OCI-LY7 (cell line): ENCODE measurements at regions not wholly inside any gene's neighbourhood (a gene's known extent, or its start where the extent isn't known, plus 50 kb on each side); places are given as distances from the start of the nearest gene placed in this dataset.

Experiments
- BruUV-seq: library from RNA; stranded (reverse); fragments of 400-500 nt; replicated peaks from 2 replicates; lab custom pipeline; 2021; lab: Mats Ljungman, UMichigan
- CTCF ChIA-PET: fragments of 300-600 bp; sonication (Branson Sonifier 250); formaldehyde crosslinking; loops from one replicate; lab custom pipeline; 2022; ENCODE audit warnings: antibody characterized with exemption; ENCODE audit not compliant: unreplicated experiment; lab: Charles Lee
- POLR2A ChIA-PET: fragments of 300-600 bp; sonication (Branson Sonifier 250); formaldehyde crosslinking; loops from one replicate; lab custom pipeline; 2022; ENCODE audit warnings: antibody characterized with exemption; lab: Charles Lee
- DNase-seq: peaks from one replicate; pipeline ENCODE4 v3.0.0-alpha.2; 2015; ENCODE audit warnings: low spot score
- H2AFZ ChIP-seq: fragments of 200-600 bp; sonication (generic), shearing (Covaris generic); 2 replicates; pipeline ENCODE4 v1.6.1; 2014; ENCODE audit warnings: mild to moderate bottlenecking, antibody characterized with exemption, low read length, moderate library complexity
- H3K27ac ChIP-seq: fragments of 200-600 bp; sonication (generic); 2 replicates; pipeline ENCODE4 v1.5.1; 2014; ENCODE audit warnings: mixed run types, low read depth, mild to moderate bottlenecking, moderate library complexity, low read length, inconsistent platforms; ENCODE audit not compliant: poor library complexity, severe bottlenecking
- H3K36me3 ChIP-seq: fragments of 200-600 bp; sonication (generic); 2 replicates; pipeline ENCODE4 v1.6.1; 2014; ENCODE audit warnings: mild to moderate bottlenecking, antibody characterized with exemption, low read length, moderate library complexity, mixed read lengths; ENCODE audit not compliant: insufficient read depth
- H3K4me1 ChIP-seq: fragments of 200-600 bp; sonication (generic); 2 replicates; pipeline ENCODE4 v1.5.1; 2014; ENCODE audit warnings: mild to moderate bottlenecking, low read length; ENCODE audit not compliant: insufficient read depth, poor library complexity, severe bottlenecking
- H3K4me2 ChIP-seq: fragments of 200-600 bp; sonication (generic); 2 replicates; pipeline ENCODE4 v1.6.1; 2014; ENCODE audit warnings: mild to moderate bottlenecking, low read length
- H3K4me3 ChIP-seq: fragments of 200-600 bp; sonication (generic); 2 replicates; pipeline ENCODE4 v1.5.1; 2014; ENCODE audit warnings: mild to moderate bottlenecking, low read depth, low read length; ENCODE audit not compliant: poor library complexity, severe bottlenecking
- H3K79me2 ChIP-seq: fragments of 200-600 bp; sonication (generic); 2 replicates; pipeline ENCODE4 v1.6.1; 2016; ENCODE audit warnings: low read depth, mild to moderate bottlenecking, low read length, moderate library complexity, mixed read lengths; ENCODE audit not compliant: insufficient read depth
- H3K9me2 ChIP-seq: fragments of 200-600 bp; sonication (generic); 2 replicates; pipeline ENCODE4 v1.6.1; 2016; ENCODE audit warnings: mild to moderate bottlenecking, low read length, mixed read lengths; ENCODE audit not compliant: insufficient read depth
- H3K9me3 ChIP-seq: fragments of 200-600 bp; sonication (generic); 2 replicates; pipeline ENCODE4 v1.6.1; 2014; ENCODE audit warnings: mild to moderate bottlenecking, mixed run types, low read length, mixed read lengths
- H4K20me1 ChIP-seq: fragments of 200-600 bp; sonication (generic); 2 replicates; pipeline ENCODE4 v1.6.1; 2014; ENCODE audit warnings: mild to moderate bottlenecking, antibody characterized with exemption, low read length, moderate library complexity, mixed read lengths; ENCODE audit not compliant: insufficient read depth
- CTCF ChIP-seq: fragments of 200-600 bp; sonication (generic); conservative IDR thresholded peaks from 2 replicates; pipeline ENCODE4 v1.5.1; 2014; ENCODE audit warnings: mild to moderate bottlenecking, antibody characterized with exemption, low read length, moderate library complexity, mixed read lengths
- EZH2phosphoT487 ChIP-seq: fragments of 200-600 bp; sonication (generic); IDR thresholded peaks from 2 replicates; pipeline ENCODE4 v1.6.1; 2018; ENCODE audit warnings: low read depth, borderline replicate concordance, mild to moderate bottlenecking, mixed run types, antibody characterized with exemption, low read length, moderate library complexity, mixed read lengths
- intact Hi-C: fragments of 100-400 bp; cut with micrococcal nuclease; formaldehyde crosslinking; loops from one replicate; pipeline ENCODE4 v1.10.0; 2022; ENCODE audit not compliant: unreplicated experiment

GRCh38 chr11:134880788-134881187 is 468.7 kb upstream of the B3GAT1 start:
- no TSS peak for BruUV-seq
- no peaks in the 10 kb centered on the region for H3K36me3 ChIP-seq
- intact Hi-C loops: no loop called here
- no peaks in the 10 kb centered on the region for H3K9me3 ChIP-seq
- H3K4me1 ChIP-seq: no peaks in the 10 kb centered on the region
- no peaks in the 10 kb centered on the region for H4K20me1 ChIP-seq
- ChIA-PET CTCF (no interaction called here), POLR2A (no interaction called here)
- no peak overlapping the region for H3K4me2 ChIP-seq
- H2AFZ ChIP-seq: no peak overlapping the region
- DNase-seq: no peak
- no peaks in the 10 kb centered on the region for H3K79me2 ChIP-seq
- TF ChIP-seq CTCF (no peak), EZH2phosphoT487 (no peak)
- H3K9me2 ChIP-seq: no peaks in the 10 kb centered on the region
- no peak overlapping the region for H3K4me3 ChIP-seq
- no peak overlapping the region for H3K27ac ChIP-seq

- TF ChIP-seq EZH2phosphoT487 (no peak), CTCF (no peak)
- CTCF ChIA-PET: no interaction called here
Observed at GRCh38 chr11:134879931-134880330, 467.9 kb upstream of the B3GAT1 start.

GRCh38 chr11:134879341-134879740 is 467.3 kb upstream of the B3GAT1 start:
- Histone ChIP-seq H3K9me2 (no peaks in the 10 kb centered on the region), H4K20me1 (no peaks in the 10 kb centered on the region), H3K4me2 (no peak overlapping the region), H3K4me1 (no peaks in the 10 kb centered on the region), H3K79me2 (no peaks in the 10 kb centered on the region), H3K4me3 (no peak overlapping the region), H3K9me3 (no peaks in the 10 kb centered on the region), H2AFZ (no peak overlapping the region), H3K27ac (no peak overlapping the region), H3K36me3 (no peaks in the 10 kb centered on the region)
- ChIA-PET CTCF (no interaction called here), POLR2A (no interaction called here)
- BruUV-seq: no TSS peak
- intact Hi-C loops: loop anchor here (10.0 kb wide), 1 partner anchor 765 kb away; no protein-coding TSS in a partner anchor
- no peak for TF ChIP-seq EZH2phosphoT487
- no peak for TF ChIP-seq CTCF
- DNase-seq: no peak

More at GRCh38 chr11:134879931-134880330, 467.9 kb upstream of the B3GAT1 start:
- no peaks in the 10 kb centered on the region for H3K4me1 ChIP-seq
- H3K9me3 ChIP-seq: no peaks in the 10 kb centered on the region
- no peak overlapping the region for H3K4me3 ChIP-seq
- intact Hi-C loops: loop anchor here (10.0 kb wide), 1 partner anchor 765 kb away; no protein-coding TSS in a partner anchor
- no peak overlapping the region for H2AFZ ChIP-seq
- no peaks in the 10 kb centered on the region for H3K9me2 ChIP-seq
- H4K20me1 ChIP-seq: no peaks in the 10 kb centered on the region
- H3K27ac ChIP-seq: no peak overlapping the region
- no peaks in the 10 kb centered on the region for H3K36me3 ChIP-seq
- no peaks in the 10 kb centered on the region for H3K79me2 ChIP-seq
- DNase-seq: no peak
- no peak overlapping the region for H3K4me2 ChIP-seq
- BruUV-seq: no TSS peak
- POLR2A ChIA-PET: no interaction called here
